PFSK-1 (cell line): ENCODE measurements at regions not wholly inside any gene's neighbourhood (a gene's known extent, or its start where the extent isn't known, plus 50 kb on each side); places are given as distances from the start of the nearest gene placed in this dataset.

Experiments
- FOXP2 ChIP-seq: optimal IDR thresholded peaks from 2 replicates; pipeline ENCODE3; 2011; ENCODE audit warnings: borderline replicate concordance, control low read depth, inconsistent platforms; ENCODE audit not compliant: insufficient read depth; ENCODE audit errors: extremely low read length, extremely low read depth
- POLR2AphosphoS5 ChIP-seq: IDR thresholded peaks from 2 replicates; pipeline ENCODE4 v1.6.1; 2012; ENCODE audit warnings: low read depth, mild to moderate bottlenecking, control low read depth, low read length, moderate library complexity
- SIN3A ChIP-seq: IDR thresholded peaks from 2 replicates; pipeline ENCODE4 v1.6.1; 2012; ENCODE audit warnings: mild to moderate bottlenecking, low read length, moderate library complexity, borderline replicate concordance; ENCODE audit not compliant: insufficient read depth
- TAF1 ChIP-seq: IDR thresholded peaks from 2 replicates; pipeline ENCODE4 v1.6.1; 2012; ENCODE audit warnings: low read length, control low read depth, borderline replicate concordance; ENCODE audit not compliant: insufficient read depth
- TF ChIP-seq, protein P1 (sequence below), 2 experiments: IDR thresholded peaks; 2 replicates each; pipeline versions ENCODE4 v1.6.1 to v1.8.0; 2011 to 2012; ENCODE audit warnings: low read depth in 2 of 2, low read length in 2 of 2, control low read depth in 1 of 2, inconsistent platforms in 1 of 2, mild to moderate bottlenecking in 1 of 2, moderate library complexity in 1 of 2; ENCODE audit not compliant: insufficient read depth in 1 of 2

DNA sequence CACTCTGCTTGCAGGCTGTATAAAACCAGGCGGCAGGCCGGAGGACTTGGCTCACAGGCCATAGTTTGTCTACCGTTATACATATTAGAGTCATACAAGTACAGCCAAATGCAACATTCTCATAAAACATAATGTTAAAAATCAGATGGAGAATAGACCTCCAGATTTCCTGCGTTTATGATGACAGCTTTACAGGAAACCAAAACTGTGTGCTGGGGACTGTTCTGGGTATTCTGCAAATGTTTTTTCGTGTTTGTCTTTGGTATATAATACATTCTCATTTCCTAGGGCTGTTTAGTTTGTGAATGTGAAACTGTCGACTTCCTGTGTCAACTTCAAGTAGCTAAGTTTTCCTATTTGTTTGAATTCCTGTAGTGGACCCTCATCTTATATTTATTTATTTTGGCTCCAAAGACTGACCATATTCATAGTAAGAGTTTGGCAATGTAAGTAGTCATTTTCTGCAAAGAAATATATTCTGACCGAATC, 79.5 kb upstream of the FAM9C start:
- TF ChIP-seq FOXP2, result no peak
- no peak for TF ChIP-seq POLR2AphosphoS5
- TF ChIP-seq TAF1, result no peak
- TF ChIP-seq, protein P1, sequence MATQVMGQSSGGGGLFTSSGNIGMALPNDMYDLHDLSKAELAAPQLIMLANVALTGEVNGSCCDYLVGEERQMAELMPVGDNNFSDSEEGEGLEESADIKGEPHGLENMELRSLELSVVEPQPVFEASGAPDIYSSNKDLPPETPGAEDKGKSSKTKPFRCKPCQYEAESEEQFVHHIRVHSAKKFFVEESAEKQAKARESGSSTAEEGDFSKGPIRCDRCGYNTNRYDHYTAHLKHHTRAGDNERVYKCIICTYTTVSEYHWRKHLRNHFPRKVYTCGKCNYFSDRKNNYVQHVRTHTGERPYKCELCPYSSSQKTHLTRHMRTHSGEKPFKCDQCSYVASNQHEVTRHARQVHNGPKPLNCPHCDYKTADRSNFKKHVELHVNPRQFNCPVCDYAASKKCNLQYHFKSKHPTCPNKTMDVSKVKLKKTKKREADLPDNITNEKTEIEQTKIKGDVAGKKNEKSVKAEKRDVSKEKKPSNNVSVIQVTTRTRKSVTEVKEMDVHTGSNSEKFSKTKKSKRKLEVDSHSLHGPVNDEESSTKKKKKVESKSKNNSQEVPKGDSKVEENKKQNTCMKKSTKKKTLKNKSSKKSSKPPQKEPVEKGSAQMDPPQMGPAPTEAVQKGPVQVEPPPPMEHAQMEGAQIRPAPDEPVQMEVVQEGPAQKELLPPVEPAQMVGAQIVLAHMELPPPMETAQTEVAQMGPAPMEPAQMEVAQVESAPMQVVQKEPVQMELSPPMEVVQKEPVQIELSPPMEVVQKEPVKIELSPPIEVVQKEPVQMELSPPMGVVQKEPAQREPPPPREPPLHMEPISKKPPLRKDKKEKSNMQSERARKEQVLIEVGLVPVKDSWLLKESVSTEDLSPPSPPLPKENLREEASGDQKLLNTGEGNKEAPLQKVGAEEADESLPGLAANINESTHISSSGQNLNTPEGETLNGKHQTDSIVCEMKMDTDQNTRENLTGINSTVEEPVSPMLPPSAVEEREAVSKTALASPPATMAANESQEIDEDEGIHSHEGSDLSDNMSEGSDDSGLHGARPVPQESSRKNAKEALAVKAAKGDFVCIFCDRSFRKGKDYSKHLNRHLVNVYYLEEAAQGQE (IDR thresholded peaks at IDR 0.05; ENCODE audit: insufficient read depth in 1 of 2, low read depth in 2 of 2, low read length in 2 of 2), result no peak
- TF ChIP-seq SIN3A, result no peak

- TF ChIP-seq SIN3A, result no peak
- TF ChIP-seq, protein P1 (IDR thresholded peaks at IDR 0.05; ENCODE audit: insufficient read depth in 1 of 2, low read depth in 2 of 2, low read length in 2 of 2), result no peak
- TF ChIP-seq TAF1, result no peak
- TF ChIP-seq FOXP2, result no peak
- TF ChIP-seq POLR2AphosphoS5, result no peak
These were observed 78.9 kb upstream of the FAM9C start for GRCh38 chrX:13123247-13123856.

DNA sequence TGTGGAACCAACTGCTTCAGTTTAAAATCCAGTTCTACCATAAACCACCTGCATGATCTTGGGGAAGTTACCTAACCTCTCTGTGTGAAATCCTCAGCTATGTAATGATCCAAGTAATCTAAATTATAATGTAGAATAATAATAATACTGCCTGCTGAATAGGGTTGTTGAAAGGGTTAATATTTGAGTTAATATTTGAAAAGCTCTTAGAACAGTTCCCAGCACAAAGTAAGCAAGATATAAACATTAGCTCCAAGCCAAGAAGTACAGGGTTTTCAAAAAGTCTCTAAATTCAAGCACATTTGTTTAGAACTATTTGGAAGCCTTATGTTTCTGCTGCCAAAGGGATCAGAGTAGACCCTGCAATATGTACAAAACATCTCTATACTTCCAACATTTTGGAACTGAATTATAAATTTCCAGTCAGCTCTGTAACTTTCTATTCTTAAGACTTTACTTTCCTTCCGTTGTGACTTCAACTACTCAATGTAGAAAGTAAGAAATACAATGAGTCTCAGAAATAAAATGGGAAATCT, 76.7 kb upstream of the FAM9C start:
- TF ChIP-seq TAF1 (no peak), POLR2AphosphoS5 (no peak), FOXP2 (no peak), SIN3A (no peak)
- TF ChIP-seq, protein P1 (IDR thresholded peaks at IDR 0.05; ENCODE audit: insufficient read depth in 1 of 2, low read depth in 2 of 2, low read length in 2 of 2), result no peak

DNA sequence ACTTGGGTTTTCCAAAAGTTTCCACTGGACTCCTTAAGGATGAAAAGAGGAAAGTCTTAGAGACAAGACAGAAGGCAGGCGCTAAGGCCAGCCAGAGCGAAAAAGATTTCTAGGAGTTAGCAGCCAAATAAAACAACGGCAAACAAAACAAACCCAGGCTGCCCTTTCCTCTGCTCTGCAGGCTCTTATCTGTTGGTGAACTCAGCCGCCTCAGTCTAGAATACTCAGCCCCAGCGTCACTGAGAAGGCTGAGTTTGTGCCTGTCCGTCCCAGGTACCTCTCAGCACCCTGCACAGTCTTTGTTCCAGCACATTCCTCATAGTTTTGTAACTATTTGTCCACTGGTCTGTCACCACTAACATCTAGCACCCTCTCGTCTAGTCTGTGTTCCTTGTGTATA, 75.6 kb upstream of the FAM9C start:
- TF ChIP-seq TAF1 (no peak), POLR2AphosphoS5 (no peak), SIN3A (no peak), FOXP2 (no peak)
- TF ChIP-seq, protein P1 (IDR thresholded peaks at IDR 0.05; ENCODE audit: insufficient read depth in 1 of 2, low read depth in 2 of 2, low read length in 2 of 2), result no peak
